ENCODE measurements at regions not wholly inside any gene's neighbourhood (a gene's known extent, or its start where the extent isn't known, plus 50 kb on each side); places are given as distances from the start of the nearest gene placed in this dataset.

GRCh38 chr11:130529366-130529765 lies 80.9 kb downstream of the ADAMTS15 start:
- TF ChIP-seq CTCF (IDR thresholded peaks at IDR 0.05; ENCODE audit: low read depth, low read length, missing input control) (no peak), RAD21 (IDR thresholded peaks at IDR 0.05) (no peak), EGR1 (IDR thresholded peaks at IDR 0.05; ENCODE audit: low read depth in 2 of 2) (no peak), MAX (IDR thresholded peaks at IDR 0.05) (no peak), ATF3 (IDR thresholded peaks at IDR 0.05) (no peak), JUND (IDR thresholded peaks at IDR 0.05) (no peak), GABPA (IDR thresholded peaks at IDR 0.05 in 1 of 2, conservative IDR thresholded peaks at IDR 0.05 in 1 of 2) (no peak), RXRA (IDR thresholded peaks at IDR 0.05) (no peak), SP1 (IDR thresholded peaks at IDR 0.05) (no peak), TAF1 (conservative IDR thresholded peaks at IDR 0.05) (no peak), REST (IDR thresholded peaks at IDR 0.05) (no peak), FOXA1 (IDR thresholded peaks at IDR 0.05) (no peak), YY1 (IDR thresholded peaks at IDR 0.05) (no peak), ZBTB33 (IDR thresholded peaks at IDR 0.05) (no peak)
